Activated CD4-positive, alpha-beta memory T cell treated with anti-CD3 and anti-CD28 coated beads, Interleukin-2, amount 10 ng/mL, durations not matched to agents 7 days and 5 days (primary cell): ENCODE measurements at regions not wholly inside any gene's neighbourhood (a gene's known extent, or its start where the extent isn't known, plus 50 kb on each side); places are given as distances from the start of the nearest gene placed in this dataset.
"Not testable (repeated sequence)": the region's sequence is repeated elsewhere in the genome, so short reads cannot be mapped to it uniquely, and the experiment has no call there.

Experiments
- CTCF ChIA-PET: fragments of 350-600 bp; sonication (Branson Sonifier 250); formaldehyde crosslinking; loops from one replicate; lab custom pipeline; 2021; ENCODE audit warnings: antibody characterized with exemption, inconsistent platforms; lab: Charles Lee
- POLR2A ChIA-PET: fragments of 350-600 bp; sonication (Branson Sonifier 250); formaldehyde crosslinking; loops from one replicate; lab custom pipeline; 2021; ENCODE audit warnings: antibody characterized with exemption; lab: Charles Lee
- DNase-seq: peaks from one replicate; pipeline ENCODE4 v3.0.0-alpha.2; 2020
- H3K27ac Mint-ChIP-seq: one replicate; pipeline ENCODE4 v1.8.0; 2021; ENCODE audit warnings: mild to moderate bottlenecking, mixed read lengths
- H3K27me3 Mint-ChIP-seq: one replicate; pipeline ENCODE4 v1.8.0; 2021; ENCODE audit warnings: mixed read lengths
- H3K36me3 Mint-ChIP-seq: one replicate; pipeline ENCODE4 v1.8.0; 2021; ENCODE audit warnings: low read depth, mixed read lengths
- H3K4me1 Mint-ChIP-seq: one replicate; pipeline ENCODE4 v1.8.0; 2021; ENCODE audit warnings: mixed read lengths
- H3K4me3 Mint-ChIP-seq: one replicate; pipeline ENCODE4 v1.8.0; 2021; ENCODE audit warnings: mild to moderate bottlenecking, mixed read lengths
- H3K9me3 Mint-ChIP-seq: one replicate; pipeline ENCODE4 v1.8.0; 2021; ENCODE audit warnings: mixed read lengths

GRCh38 chr17:13659051-13659450, 57.3 kb upstream of the HS3ST3A1 start:
- H3K4me1 Mint-ChIP-seq, H3K36me3 Mint-ChIP-seq, POLR2A ChIA-PET, H3K27ac Mint-ChIP-seq, DNase-seq, H3K9me3 Mint-ChIP-seq, H3K4me3 Mint-ChIP-seq, CTCF ChIA-PET: not testable (repeated sequence)
- H3K27me3 Mint-ChIP-seq = peaks cover 11% of the 10 kb centered on the region

- CTCF ChIA-PET = interaction anchor here (0.6 kb wide), 1 partner anchor 73 kb away, joined by 4 read pairs; no protein-coding TSS in a partner anchor
- H3K36me3 Mint-ChIP-seq = peaks cover 4% of the 10 kb centered on the region
- peaks cover 9% of the 10 kb centered on the region for H3K9me3 Mint-ChIP-seq
- no peak for DNase-seq
- POLR2A ChIA-PET = no interaction called here
- no peak overlapping the region for H3K4me3 Mint-ChIP-seq
- H3K27me3 Mint-ChIP-seq = peaks cover 12% of the 10 kb centered on the region
- H3K4me1 Mint-ChIP-seq = peaks cover 4% of the 10 kb centered on the region
- no peak overlapping the region for H3K27ac Mint-ChIP-seq
Observed at GRCh38 chr17:13665872-13666635, 64.3 kb upstream of the HS3ST3A1 start.

GRCh38 chr17:13671341-13671740, 69.6 kb upstream of the HS3ST3A1 start:
- no peak for DNase-seq
- CTCF ChIA-PET = no interaction called here
- Mint-ChIP-seq H3K4me3 (no peak overlapping the region), H3K36me3 (peaks cover 4% of the 10 kb centered on the region), H3K4me1 (peaks cover 15% of the 10 kb centered on the region), H3K27me3 (peaks cover 29% of the 10 kb centered on the region), H3K27ac (no peak overlapping the region), H3K9me3 (peaks cover 9% of the 10 kb centered on the region)
- POLR2A ChIA-PET = no interaction called here

DNA sequence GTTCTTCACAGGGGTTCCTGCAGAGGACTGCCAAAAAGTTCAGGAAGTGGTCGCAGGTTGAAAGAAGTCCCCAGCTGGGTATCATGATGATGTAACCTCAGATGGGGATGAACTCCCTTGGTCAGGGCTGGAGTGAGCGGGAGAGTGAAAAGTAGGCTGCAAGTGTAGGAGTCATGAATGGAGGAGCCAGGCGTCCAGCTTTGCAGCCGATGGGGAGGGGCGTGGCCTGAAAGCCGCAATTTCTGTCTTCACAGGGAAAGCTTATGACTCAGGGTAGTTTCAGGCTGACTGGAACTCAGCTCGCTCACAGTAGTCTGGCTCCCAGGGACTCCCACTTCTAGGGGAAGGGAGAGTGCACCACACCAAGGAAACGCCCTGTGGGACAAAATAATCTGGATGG, 70.0 kb upstream of the HS3ST3A1 start:
- POLR2A ChIA-PET = no interaction called here
- DNase-seq = peak; percentile 50
- Mint-ChIP-seq H3K27ac (no peak overlapping the region), H3K27me3 (peaks cover 29% of the 10 kb centered on the region), H3K4me3 (no peak overlapping the region), H3K4me1 (peaks cover 15% of the 10 kb centered on the region), H3K9me3 (peaks cover 9% of the 10 kb centered on the region), H3K36me3 (peaks cover 4% of the 10 kb centered on the region)
- CTCF ChIA-PET = no interaction called here

GRCh38 chr17:13678361-13678760, 76.6 kb upstream of the HS3ST3A1 start:
- POLR2A ChIA-PET = no interaction called here
- no peak for DNase-seq
- CTCF ChIA-PET = no interaction called here
- H3K27ac Mint-ChIP-seq = no peak overlapping the region
- peaks cover 11% of the 10 kb centered on the region for H3K27me3 Mint-ChIP-seq
- no peaks in the 10 kb centered on the region for H3K36me3 Mint-ChIP-seq
- H3K9me3 Mint-ChIP-seq = no peaks in the 10 kb centered on the region
- no peak overlapping the region for H3K4me3 Mint-ChIP-seq
- H3K4me1 Mint-ChIP-seq = no peaks in the 10 kb centered on the region

DNA sequence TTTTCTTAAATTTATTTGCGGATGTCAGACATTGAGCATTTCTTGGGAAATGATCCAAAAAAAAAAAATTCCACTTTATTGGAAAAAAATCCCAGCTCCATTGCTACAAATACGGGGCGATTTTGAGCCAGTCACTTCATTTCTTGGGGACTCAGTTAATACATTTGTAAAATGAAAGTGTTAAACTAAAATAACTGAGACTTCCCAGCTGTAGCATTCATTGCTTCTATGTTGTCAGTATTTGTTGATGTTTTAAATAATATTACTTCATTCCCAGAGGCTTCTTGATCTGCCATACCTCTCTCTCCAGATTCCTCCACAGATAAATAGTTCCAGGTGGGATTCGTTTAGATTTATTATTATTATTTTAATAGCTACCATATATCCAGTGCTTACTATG, 77.1 kb upstream of the HS3ST3A1 start:
- Mint-ChIP-seq H3K4me3 (no peak overlapping the region), H3K27ac (no peak overlapping the region)

GRCh38 chr17:13688716-13689115, 87.0 kb upstream of the HS3ST3A1 start:
- no peak for DNase-seq
- no peaks in the 10 kb centered on the region for H3K9me3 Mint-ChIP-seq
- H3K4me1 Mint-ChIP-seq = no peaks in the 10 kb centered on the region
- H3K27me3 Mint-ChIP-seq = peaks cover 13% of the 10 kb centered on the region
- H3K27ac Mint-ChIP-seq = no peak overlapping the region
- CTCF ChIA-PET = no interaction called here
- POLR2A ChIA-PET = no interaction called here
- no peaks in the 10 kb centered on the region for H3K36me3 Mint-ChIP-seq
- H3K4me3 Mint-ChIP-seq = no peak overlapping the region

More for the DNA sequence above, 77.1 kb upstream of the HS3ST3A1 start:
- POLR2A ChIA-PET = no interaction called here
- peaks cover 12% of the 10 kb centered on the region for H3K27me3 Mint-ChIP-seq
- no peaks in the 10 kb centered on the region for H3K9me3 Mint-ChIP-seq
- H3K36me3 Mint-ChIP-seq = no peaks in the 10 kb centered on the region
- DNase-seq = no peak
- no peaks in the 10 kb centered on the region for H3K4me1 Mint-ChIP-seq
- CTCF ChIA-PET = no interaction called here

- CTCF ChIA-PET = no interaction called here
- Mint-ChIP-seq H3K36me3 (no peaks in the 10 kb centered on the region), H3K4me1 (no peaks in the 10 kb centered on the region), H3K4me3 (no peak overlapping the region), H3K27ac (no peak overlapping the region), H3K27me3 (peaks cover 12% of the 10 kb centered on the region), H3K9me3 (no peaks in the 10 kb centered on the region)
- POLR2A ChIA-PET = no interaction called here
- no peak for DNase-seq
Observed at GRCh38 chr17:13690806-13691205, 89.1 kb upstream of the HS3ST3A1 start.

DNA sequence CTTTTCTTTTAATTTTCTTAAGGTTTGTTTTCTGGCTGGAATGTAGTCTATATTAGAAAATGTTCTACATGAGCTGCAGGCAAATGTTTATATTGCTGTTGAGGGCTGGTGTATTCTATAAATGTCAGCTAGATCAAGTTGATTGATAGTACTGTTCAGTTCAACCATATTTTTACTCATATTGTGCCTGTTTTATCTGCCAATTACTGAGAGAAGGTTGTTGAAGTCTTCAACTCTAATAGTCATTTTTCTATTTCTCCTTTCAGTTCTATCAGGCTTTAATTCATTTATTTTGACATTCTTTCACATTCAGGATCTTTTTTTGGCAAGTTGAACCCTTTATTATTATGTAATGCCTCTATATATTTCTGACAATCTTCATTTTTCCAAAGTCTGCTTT, 93.2 kb upstream of the HS3ST3A1 start:
- H3K9me3 Mint-ChIP-seq = no peaks in the 10 kb centered on the region
- no peaks in the 10 kb centered on the region for H3K36me3 Mint-ChIP-seq
- H3K4me1 Mint-ChIP-seq = no peaks in the 10 kb centered on the region
- ChIA-PET CTCF (interaction anchor here (0.7 kb wide), 1 partner anchor 1441 kb away, joined by 4 read pairs; no protein-coding TSS in a partner anchor), POLR2A (no interaction called here)
- DNase-seq = no peak
- no peak overlapping the region for H3K4me3 Mint-ChIP-seq
- peaks cover 18% of the 10 kb centered on the region for H3K27me3 Mint-ChIP-seq
- H3K27ac Mint-ChIP-seq = no peak overlapping the region

DNA sequence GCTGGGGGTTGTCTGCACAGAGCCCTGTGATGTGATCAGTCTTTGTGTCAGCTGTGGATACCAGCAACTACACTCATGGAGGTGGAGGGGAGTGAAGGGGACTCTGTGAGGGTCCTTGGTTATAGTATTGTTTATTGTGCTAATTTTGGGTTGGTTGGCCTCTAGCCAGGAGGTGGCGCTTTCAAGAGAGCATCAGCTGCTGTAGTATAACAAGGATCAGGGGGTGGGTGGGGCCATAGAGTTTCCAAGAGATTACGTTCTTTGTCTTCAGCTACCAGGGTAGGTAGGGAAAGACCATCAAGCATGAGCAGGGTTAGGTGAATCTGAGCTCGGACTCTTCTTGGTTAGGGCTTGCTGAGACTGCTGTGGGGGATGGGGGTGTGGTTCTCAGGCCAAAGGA, 97.1 kb upstream of the HS3ST3A1 start:
- ChIA-PET CTCF (interaction anchor here (0.5 kb wide), 2 partner anchors 106 to 500 kb away, joined by 3 read pairs; no protein-coding TSS in a partner anchor), POLR2A (no interaction called here)
- H3K4me3 Mint-ChIP-seq = no peak overlapping the region
- no peak for DNase-seq
- H3K27me3 Mint-ChIP-seq = peaks cover 8% of the 10 kb centered on the region
- H3K4me1 Mint-ChIP-seq = no peaks in the 10 kb centered on the region
- H3K27ac Mint-ChIP-seq = no peak overlapping the region
- no peaks in the 10 kb centered on the region for H3K9me3 Mint-ChIP-seq
- no peaks in the 10 kb centered on the region for H3K36me3 Mint-ChIP-seq

GRCh38 chr17:13699261-13699660, 97.5 kb upstream of the HS3ST3A1 start:
- CTCF ChIA-PET = no interaction called here
- Mint-ChIP-seq H3K4me3 (no peak overlapping the region), H3K4me1 (no peaks in the 10 kb centered on the region), H3K9me3 (no peaks in the 10 kb centered on the region), H3K27ac (no peak overlapping the region), H3K27me3 (peaks cover 6% of the 10 kb centered on the region), H3K36me3 (no peaks in the 10 kb centered on the region)
- no peak for DNase-seq
- POLR2A ChIA-PET = no interaction called here

GRCh38 chr17:13702266-13702665, 100.5 kb upstream of the HS3ST3A1 start:
- no peak overlapping the region for H3K27ac Mint-ChIP-seq
- no peak overlapping the region for H3K4me3 Mint-ChIP-seq
- no peak for DNase-seq
- H3K36me3 Mint-ChIP-seq = no peaks in the 10 kb centered on the region
- ChIA-PET CTCF (no interaction called here), POLR2A (no interaction called here)
- H3K27me3 Mint-ChIP-seq = peaks cover 3% of the 10 kb centered on the region
- H3K9me3 Mint-ChIP-seq = no peaks in the 10 kb centered on the region
- H3K4me1 Mint-ChIP-seq = no peaks in the 10 kb centered on the region

GRCh38 chr17:13704333-13704732, 102.6 kb upstream of the HS3ST3A1 start:
- Mint-ChIP-seq H3K27me3 (peaks cover 9% of the 10 kb centered on the region), H3K36me3 (no peaks in the 10 kb centered on the region), H3K9me3 (no peaks in the 10 kb centered on the region), H3K4me3 (no peak overlapping the region), H3K27ac (no peak overlapping the region), H3K4me1 (no peaks in the 10 kb centered on the region)
- POLR2A ChIA-PET = no interaction called here
- DNase-seq = no peak
- CTCF ChIA-PET = no interaction called here

DNA sequence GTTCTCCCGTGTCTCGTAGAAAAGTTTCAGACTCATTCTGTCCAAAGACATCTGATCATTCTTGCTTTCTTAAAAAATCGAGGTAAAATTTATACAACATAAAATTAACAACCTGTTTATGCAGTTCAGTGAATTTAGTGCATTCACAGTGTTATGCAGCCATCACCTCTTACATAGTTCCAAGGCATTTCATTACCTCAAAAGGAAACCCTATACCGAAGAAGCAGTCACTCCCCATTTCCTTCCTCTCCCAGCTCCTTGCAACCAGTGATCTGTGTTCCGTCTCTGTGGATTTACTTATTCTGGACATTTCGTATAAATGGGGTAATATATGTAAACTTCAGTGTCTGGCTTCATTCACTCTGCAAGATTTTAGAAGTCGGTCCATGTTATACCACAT, 103.5 kb upstream of the HS3ST3A1 start:
- peaks cover 9% of the 10 kb centered on the region for H3K27me3 Mint-ChIP-seq
- no peak overlapping the region for H3K27ac Mint-ChIP-seq
- DNase-seq = no peak
- H3K4me1 Mint-ChIP-seq = no peaks in the 10 kb centered on the region
- POLR2A ChIA-PET = no interaction called here
- no peak overlapping the region for H3K4me3 Mint-ChIP-seq
- H3K9me3 Mint-ChIP-seq = no peaks in the 10 kb centered on the region
- CTCF ChIA-PET = no interaction called here
- H3K36me3 Mint-ChIP-seq = no peaks in the 10 kb centered on the region
